ENCODE measurements at regions not wholly inside any gene's neighbourhood (a gene's known extent, or its start where the extent isn't known, plus 50 kb on each side); places are given as distances from the start of the nearest gene placed in this dataset.
"Not testable (repeated sequence)": the region's sequence is repeated elsewhere in the genome, so short reads cannot be mapped to it uniquely, and the experiment has no call there.

GRCh38 chr21:20451046-20451445, 547.2 kb upstream of the NCAM2 start:
- DNase-seq: no peak

- DNase-seq: no peak
These were observed 545.3 kb upstream of the NCAM2 start for GRCh38 chr21:20452935-20453334.

DNA sequence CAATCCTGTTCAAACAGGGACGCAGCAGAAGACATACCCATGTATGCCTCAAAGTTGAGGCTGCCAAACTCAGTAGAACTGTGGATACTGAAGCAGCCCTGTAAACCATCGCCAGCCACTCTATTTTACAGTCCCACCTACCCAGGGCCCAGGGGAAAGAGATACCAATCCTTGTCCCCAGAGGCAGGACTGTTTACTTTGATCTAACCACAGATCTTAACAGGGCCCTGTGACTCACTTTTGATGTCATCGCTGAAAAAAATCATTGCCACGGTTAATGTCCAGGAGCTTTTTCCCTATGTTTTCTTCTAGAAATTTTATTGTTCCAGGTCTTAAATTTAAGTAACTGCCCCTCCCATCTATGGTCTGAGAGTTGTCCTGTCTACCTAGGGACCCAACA, 538.4 kb upstream of the NCAM2 start:
- no peak for DNase-seq

GRCh38 chr21:20463362-20463761, 534.8 kb upstream of the NCAM2 start:
- no peak for DNase-seq

DNA sequence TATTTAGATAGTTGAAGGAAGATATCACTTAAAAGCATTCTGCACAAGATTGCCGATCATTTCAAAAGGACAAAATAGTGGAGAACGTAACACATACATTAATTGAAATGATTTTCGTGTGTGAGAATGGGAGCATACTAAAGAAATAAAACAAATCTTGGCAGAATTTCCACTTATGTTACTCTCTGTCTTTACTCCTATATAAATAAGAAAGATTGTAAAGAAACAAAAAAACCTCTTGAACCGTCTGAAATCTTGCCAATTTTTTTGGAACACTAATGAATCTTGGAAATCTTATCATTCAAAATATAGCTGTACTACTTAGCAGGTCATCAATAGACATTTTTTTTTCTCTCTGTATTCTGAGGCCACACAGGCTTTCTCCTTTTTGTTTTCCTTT, 528.8 kb upstream of the NCAM2 start:
- DNase-seq: no peak

- DNase-seq: no peak
These were observed 511.9 kb upstream of the NCAM2 start for GRCh38 chr21:20486303-20486702.

GRCh38 chr21:20502915-20503314, 495.3 kb upstream of the NCAM2 start:
- DNase-seq: not testable (repeated sequence)

DNA sequence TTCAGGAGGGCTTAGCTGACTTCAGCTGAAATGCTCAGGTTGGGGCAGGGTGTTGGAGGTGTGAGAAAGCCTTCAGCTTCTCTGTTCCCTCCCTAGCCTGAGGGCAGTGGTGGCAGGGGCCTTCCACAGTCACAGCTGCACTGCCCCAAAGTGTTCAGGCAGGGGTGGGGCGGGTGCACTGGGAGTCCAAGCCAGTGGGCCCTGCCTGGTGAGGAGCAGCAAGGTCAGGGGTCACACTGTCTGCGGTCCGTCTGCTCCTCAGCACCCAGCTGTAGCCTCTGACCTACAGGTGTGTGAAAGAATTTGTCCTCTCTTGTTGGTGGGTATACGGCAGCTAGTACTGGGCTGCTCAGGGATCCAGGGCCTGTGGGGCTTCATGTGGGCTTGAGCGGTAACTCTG, 490.4 kb upstream of the NCAM2 start:
- no peak for DNase-seq

GRCh38 chr21:20511216-20511880, 486.9 kb upstream of the NCAM2 start:
- no peak for DNase-seq

GRCh38 chr21:20515446-20515845, 482.8 kb upstream of the NCAM2 start:
- DNase-seq: no peak

- no peak for DNase-seq
These were observed 479.1 kb upstream of the NCAM2 start for GRCh38 chr21:20519076-20519475.

- DNase-seq: no peak
These were observed 475.6 kb upstream of the NCAM2 start for GRCh38 chr21:20522611-20523010.

- DNase-seq: no peak
These were observed 475.0 kb upstream of the NCAM2 start for GRCh38 chr21:20523191-20523590.

DNA sequence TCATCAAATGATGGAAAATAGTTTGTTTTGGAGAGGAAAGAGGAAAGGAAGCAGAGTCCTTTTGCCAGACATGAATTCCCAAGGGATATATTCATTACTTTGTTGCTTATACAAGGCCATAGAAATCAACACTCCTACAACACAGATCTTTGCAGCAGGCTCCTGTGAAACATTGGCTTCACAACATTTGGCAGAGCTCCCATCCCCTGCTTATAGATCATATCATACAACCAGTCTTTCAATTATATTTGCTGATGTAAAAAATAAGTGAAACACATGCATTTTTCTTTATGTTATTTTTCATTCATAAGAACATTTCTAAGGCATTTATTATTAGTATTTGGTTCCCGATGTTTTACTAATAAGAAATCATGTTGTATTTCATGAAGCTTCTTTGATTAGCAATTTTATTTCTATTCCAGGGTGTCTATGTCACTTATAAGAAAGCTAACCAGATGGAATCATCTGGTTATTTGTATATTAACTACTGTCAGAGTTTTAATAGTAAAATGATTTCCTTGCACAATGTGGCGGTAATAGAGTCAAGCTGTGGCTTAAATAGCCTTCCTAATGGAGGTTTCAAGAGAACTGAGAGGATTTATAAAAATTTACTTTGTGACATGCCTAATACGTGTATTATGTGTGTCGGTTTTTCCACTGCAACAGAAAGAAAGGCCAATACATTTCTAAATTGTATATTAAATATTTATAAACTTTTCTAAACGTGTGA, 470.3 kb upstream of the NCAM2 start:
- no peak for DNase-seq

GRCh38 chr21:20537130-20537529, 461.1 kb upstream of the NCAM2 start:
- DNase-seq: no peak

- no peak for DNase-seq
These were observed 460.1 kb upstream of the NCAM2 start for GRCh38 chr21:20538039-20538658.

DNA sequence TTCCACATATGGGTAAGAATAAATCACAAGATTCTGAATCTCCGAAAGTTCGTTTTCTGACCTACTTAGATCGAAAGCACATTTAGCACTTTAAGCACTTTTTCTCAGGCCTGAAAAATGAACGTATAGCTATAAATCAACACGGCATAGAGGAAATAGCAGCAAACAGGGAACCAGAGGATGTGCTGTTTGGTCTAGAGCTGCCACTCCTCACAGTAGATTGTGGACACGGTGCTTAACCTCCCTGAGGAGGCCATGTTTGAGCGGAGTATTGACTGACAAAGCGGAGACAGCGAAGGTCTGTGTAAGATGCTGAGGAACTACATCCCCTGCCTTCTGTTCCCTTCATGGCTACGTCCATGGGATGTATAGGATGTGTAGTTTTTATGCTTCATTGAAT, 452.8 kb upstream of the NCAM2 start:
- no peak for DNase-seq

DNA sequence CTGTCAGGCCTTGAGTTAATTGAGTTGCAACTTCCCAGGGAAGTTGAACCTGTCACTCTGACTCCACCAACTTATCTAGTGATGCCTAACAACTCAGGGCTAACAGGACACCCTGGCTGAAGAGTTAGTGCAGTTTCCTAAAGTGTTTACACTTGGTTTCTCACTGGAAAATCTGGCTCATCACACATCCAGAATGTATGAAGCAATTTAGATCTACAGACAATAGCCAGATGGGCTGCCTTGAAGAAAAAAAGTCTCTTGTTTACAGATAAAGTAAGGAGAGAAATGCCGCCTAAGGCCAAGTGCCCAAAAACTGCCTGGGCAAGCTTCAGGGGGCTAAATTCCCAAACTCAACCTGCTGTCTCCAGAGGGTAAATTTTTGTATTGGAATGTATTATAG, 446.3 kb upstream of the NCAM2 start:
- DNase-seq: no peak

GRCh38 chr21:20554785-20555184, 443.4 kb upstream of the NCAM2 start:
- no peak for DNase-seq

- no peak for DNase-seq
These were observed 427.4 kb upstream of the NCAM2 start for GRCh38 chr21:20570824-20571232.

DNA sequence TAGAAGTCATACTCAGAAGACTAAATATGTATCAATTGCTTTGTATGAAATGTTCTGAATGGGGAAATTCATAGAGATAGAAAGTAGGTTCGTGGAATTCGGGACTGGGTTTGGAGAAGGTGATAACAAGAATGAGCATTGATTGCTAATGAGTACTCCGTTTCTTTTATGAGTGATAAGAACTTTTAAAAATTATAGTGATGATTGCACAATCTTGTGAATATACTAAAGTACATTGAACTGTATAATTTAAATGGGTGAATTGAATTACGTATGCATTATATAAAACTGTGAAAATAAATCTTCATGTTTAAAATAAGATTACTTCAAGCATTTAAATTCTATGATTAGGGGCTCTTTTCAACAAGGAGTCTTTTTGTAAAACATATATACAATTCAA, 425.6 kb upstream of the NCAM2 start:
- DNase-seq: no peak

GRCh38 chr21:20581361-20581760, 416.8 kb upstream of the NCAM2 start:
- no peak for DNase-seq

GRCh38 chr21:20591284-20591683, 406.9 kb upstream of the NCAM2 start:
- no peak for DNase-seq

- no peak for DNase-seq
These were observed 405.7 kb upstream of the NCAM2 start for GRCh38 chr21:20592463-20592862.

Data from right forelimb (tissue), 1 donor.